ENCODE measurements at regions not wholly inside any gene's neighbourhood (a gene's known extent, or its start where the extent isn't known, plus 50 kb on each side); places are given as distances from the start of the nearest gene placed in this dataset.

GRCh38 chr3:170780471-170780870, 89.5 kb downstream of the RPL22L1 start:
- no peaks in the 10 kb centered on the region for H3K36me3 ChIP-seq
- TF ChIP-seq CTCF (IDR thresholded peaks at IDR 0.05; ENCODE audit: low read depth, low read length) = no peak
- no peaks in the 10 kb centered on the region for H3K27me3 ChIP-seq
- H3K4me1 ChIP-seq (ENCODE audit: low read depth) = no peaks in the 10 kb centered on the region
- no peak for DNase-seq (ENCODE audit: low read depth in 1 of 2, low spot score in 1 of 2)
- no peak overlapping the region for H3K27ac ChIP-seq
- no peaks in the 10 kb centered on the region for H3K9me3 ChIP-seq (ENCODE audit: low read depth)
- no peak overlapping the region for H3K4me3 ChIP-seq

GRCh38 chr3:170778240-170779217, 91.5 kb downstream of the RPL22L1 start:
- Histone ChIP-seq H3K27ac (no peak overlapping the region), H3K9me3 (ENCODE audit: low read depth) (no peaks in the 10 kb centered on the region), H3K4me1 (ENCODE audit: low read depth) (no peaks in the 10 kb centered on the region), H3K4me3 (no peak overlapping the region), H3K27me3 (no peaks in the 10 kb centered on the region), H3K36me3 (no peaks in the 10 kb centered on the region)
- TF ChIP-seq CTCF (IDR thresholded peaks at IDR 0.05; ENCODE audit: low read depth, low read length) = no peak
- DNase-seq (ENCODE audit: low read depth in 1 of 2, low spot score in 1 of 2) = no peak

GRCh38 chr3:170777564-170777926, 92.5 kb downstream of the RPL22L1 start:
- TF ChIP-seq CTCF (IDR thresholded peaks at IDR 0.05; ENCODE audit: low read depth, low read length) = no peak
- Histone ChIP-seq H3K4me3 (no peak overlapping the region), H3K27me3 (no peaks in the 10 kb centered on the region), H3K27ac (no peak overlapping the region), H3K9me3 (ENCODE audit: low read depth) (no peaks in the 10 kb centered on the region), H3K36me3 (no peaks in the 10 kb centered on the region), H3K4me1 (ENCODE audit: low read depth) (no peaks in the 10 kb centered on the region)
- no peak for DNase-seq (ENCODE audit: low read depth in 1 of 2, low spot score in 1 of 2)

GRCh38 chr3:170776887-170777563, 93.0 kb downstream of the RPL22L1 start:
- Histone ChIP-seq H3K36me3 (no peaks in the 10 kb centered on the region), H3K27ac (no peak overlapping the region), H3K4me3 (no peak overlapping the region), H3K9me3 (ENCODE audit: low read depth) (no peaks in the 10 kb centered on the region), H3K27me3 (no peaks in the 10 kb centered on the region), H3K4me1 (ENCODE audit: low read depth) (no peaks in the 10 kb centered on the region)
- DNase-seq (ENCODE audit: low read depth in 1 of 2, low spot score in 1 of 2) = no peak
- no peak for TF ChIP-seq CTCF (IDR thresholded peaks at IDR 0.05; ENCODE audit: low read depth, low read length)

GRCh38 chr3:170773682-170774425, 96.1 kb downstream of the RPL22L1 start:
- Histone ChIP-seq H3K4me1 (ENCODE audit: low read depth) (no peaks in the 10 kb centered on the region), H3K4me3 (no peak overlapping the region), H3K27me3 (no peaks in the 10 kb centered on the region), H3K9me3 (ENCODE audit: low read depth) (no peaks in the 10 kb centered on the region), H3K36me3 (no peaks in the 10 kb centered on the region), H3K27ac (no peak overlapping the region)
- no peak for DNase-seq (ENCODE audit: low read depth in 1 of 2, low spot score in 1 of 2)
- no peak for TF ChIP-seq CTCF (IDR thresholded peaks at IDR 0.05; ENCODE audit: low read depth, low read length)

Data from cardiac muscle cell (in vitro differentiated cells and primary cell).